22Rv1 (cell line): ENCODE measurements at regions not wholly inside any gene's neighbourhood (a gene's known extent, or its start where the extent isn't known, plus 50 kb on each side); places are given as distances from the start of the nearest gene placed in this dataset.

ENCODE experiments used
- ZFX ChIP-seq: fragments of 450-650 bp; IDR thresholded peaks from 2 replicates; pipeline ENCODE4 v1.6.1; 2017; ENCODE audit warnings: antibody characterized with exemption, borderline replicate concordance
- TF ChIP-seq, protein P1 (sequence below): fragments of 450-650 bp; IDR thresholded peaks from 2 replicates; pipeline ENCODE4 v1.5.1; 2017; ENCODE audit warnings: mild to moderate bottlenecking

DNA sequence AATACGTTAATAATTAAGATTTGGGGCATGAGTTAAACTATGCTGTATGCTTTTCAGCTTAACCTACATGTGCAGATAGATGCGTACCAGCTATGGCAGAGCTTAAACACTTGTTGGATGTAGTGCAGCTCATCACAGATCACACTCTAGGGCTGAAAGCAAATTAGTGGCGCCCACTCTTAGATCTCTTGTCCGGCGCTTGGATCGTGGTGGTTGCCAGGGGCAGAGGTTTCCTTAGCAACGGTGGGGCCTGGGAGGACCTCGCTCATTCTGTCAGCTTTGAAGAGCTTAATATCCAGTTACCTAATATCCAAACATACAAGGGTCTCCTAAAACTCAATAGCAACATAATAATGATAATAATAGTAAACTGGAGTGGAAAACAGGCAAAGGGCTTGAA, 548.2 kb upstream of the PFKP start:
- TF ChIP-seq, protein P1, sequence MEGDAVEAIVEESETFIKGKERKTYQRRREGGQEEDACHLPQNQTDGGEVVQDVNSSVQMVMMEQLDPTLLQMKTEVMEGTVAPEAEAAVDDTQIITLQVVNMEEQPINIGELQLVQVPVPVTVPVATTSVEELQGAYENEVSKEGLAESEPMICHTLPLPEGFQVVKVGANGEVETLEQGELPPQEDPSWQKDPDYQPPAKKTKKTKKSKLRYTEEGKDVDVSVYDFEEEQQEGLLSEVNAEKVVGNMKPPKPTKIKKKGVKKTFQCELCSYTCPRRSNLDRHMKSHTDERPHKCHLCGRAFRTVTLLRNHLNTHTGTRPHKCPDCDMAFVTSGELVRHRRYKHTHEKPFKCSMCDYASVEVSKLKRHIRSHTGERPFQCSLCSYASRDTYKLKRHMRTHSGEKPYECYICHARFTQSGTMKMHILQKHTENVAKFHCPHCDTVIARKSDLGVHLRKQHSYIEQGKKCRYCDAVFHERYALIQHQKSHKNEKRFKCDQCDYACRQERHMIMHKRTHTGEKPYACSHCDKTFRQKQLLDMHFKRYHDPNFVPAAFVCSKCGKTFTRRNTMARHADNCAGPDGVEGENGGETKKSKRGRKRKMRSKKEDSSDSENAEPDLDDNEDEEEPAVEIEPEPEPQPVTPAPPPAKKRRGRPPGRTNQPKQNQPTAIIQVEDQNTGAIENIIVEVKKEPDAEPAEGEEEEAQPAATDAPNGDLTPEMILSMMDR, result no peak
- TF ChIP-seq ZFX, result no peak
